SK-N-SH (cell line): ENCODE measurements at regions not wholly inside any gene's neighbourhood (a gene's known extent, or its start where the extent isn't known, plus 50 kb on each side); places are given as distances from the start of the nearest gene placed in this dataset.

Experiments
- EP300 ChIP-seq, 2 experiments: IDR thresholded peaks; 2 replicates each; pipeline versions ENCODE4 v1.4.0 to v1.6.1; 2012; ENCODE audit warnings: borderline replicate concordance in 1 of 2, low read depth in 1 of 2, low read length in 1 of 2
- NFIC ChIP-seq: IDR thresholded peaks from 2 replicates; pipeline ENCODE4 v1.4.0; 2012; ENCODE audit warnings: borderline replicate concordance
- small RNA-seq, 7 experiments: library from RNA; depleted of rRNA; stranded (forward); fragments of <200 nt; gene quantifications; one replicate each; pipeline ENCODE3, GENCODE V24; 2012
- TF ChIP-seq, protein P1 (sequence below): IDR thresholded peaks from 2 replicates; pipeline ENCODE4 v1.6.1; 2012; ENCODE audit warnings: mild to moderate bottlenecking, low read depth, low read length, moderate library complexity

DNA sequence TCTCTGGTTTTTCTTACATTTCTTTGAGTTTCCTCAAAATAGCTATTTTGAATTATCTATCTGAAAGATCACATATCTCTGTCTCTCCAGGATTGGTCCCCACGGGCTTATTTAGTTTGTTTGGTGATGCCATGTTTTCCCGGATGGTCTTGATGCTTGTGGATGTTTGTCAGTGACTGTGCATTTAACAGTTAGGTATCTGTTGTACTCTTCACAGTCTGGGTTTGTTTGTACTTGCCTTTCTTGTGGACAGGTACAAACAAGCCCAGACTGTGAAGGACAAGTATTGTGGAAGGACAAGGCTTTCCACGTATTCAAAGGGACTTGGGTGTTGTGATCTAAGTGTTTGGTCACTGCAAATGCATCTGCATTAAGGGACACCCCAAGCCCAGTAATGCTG lies 49.9 kb upstream of the TOP1 start (continued):
- TF ChIP-seq, protein P1, sequence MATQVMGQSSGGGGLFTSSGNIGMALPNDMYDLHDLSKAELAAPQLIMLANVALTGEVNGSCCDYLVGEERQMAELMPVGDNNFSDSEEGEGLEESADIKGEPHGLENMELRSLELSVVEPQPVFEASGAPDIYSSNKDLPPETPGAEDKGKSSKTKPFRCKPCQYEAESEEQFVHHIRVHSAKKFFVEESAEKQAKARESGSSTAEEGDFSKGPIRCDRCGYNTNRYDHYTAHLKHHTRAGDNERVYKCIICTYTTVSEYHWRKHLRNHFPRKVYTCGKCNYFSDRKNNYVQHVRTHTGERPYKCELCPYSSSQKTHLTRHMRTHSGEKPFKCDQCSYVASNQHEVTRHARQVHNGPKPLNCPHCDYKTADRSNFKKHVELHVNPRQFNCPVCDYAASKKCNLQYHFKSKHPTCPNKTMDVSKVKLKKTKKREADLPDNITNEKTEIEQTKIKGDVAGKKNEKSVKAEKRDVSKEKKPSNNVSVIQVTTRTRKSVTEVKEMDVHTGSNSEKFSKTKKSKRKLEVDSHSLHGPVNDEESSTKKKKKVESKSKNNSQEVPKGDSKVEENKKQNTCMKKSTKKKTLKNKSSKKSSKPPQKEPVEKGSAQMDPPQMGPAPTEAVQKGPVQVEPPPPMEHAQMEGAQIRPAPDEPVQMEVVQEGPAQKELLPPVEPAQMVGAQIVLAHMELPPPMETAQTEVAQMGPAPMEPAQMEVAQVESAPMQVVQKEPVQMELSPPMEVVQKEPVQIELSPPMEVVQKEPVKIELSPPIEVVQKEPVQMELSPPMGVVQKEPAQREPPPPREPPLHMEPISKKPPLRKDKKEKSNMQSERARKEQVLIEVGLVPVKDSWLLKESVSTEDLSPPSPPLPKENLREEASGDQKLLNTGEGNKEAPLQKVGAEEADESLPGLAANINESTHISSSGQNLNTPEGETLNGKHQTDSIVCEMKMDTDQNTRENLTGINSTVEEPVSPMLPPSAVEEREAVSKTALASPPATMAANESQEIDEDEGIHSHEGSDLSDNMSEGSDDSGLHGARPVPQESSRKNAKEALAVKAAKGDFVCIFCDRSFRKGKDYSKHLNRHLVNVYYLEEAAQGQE = no peak
- no peak for TF ChIP-seq NFIC
- TF ChIP-seq EP300 (IDR thresholded peaks at IDR 0.05; ENCODE audit: borderline replicate concordance in 1 of 2, low read depth in 1 of 2, low read length in 1 of 2) = no peak

Small RNA genes in the stretch of these regions (small RNA-seq; reads per million reads assigned to genes)
- 0 reads per million in 7 experiments for gene RNA5SP484
